HL-60 (cell line): ENCODE measurements at regions not wholly inside any gene's neighbourhood (a gene's known extent, or its start where the extent isn't known, plus 50 kb on each side); places are given as distances from the start of the nearest gene placed in this dataset.

Source experiments
- POLR2AphosphoS5 ChIP-seq: IDR thresholded peaks from 2 replicates; pipeline ENCODE4 v1.6.1; 2012; ENCODE audit warnings: low read depth
- TF ChIP-seq, protein P1 (sequence below): IDR thresholded peaks from one replicate; pipeline ENCODE4 v1.5.1; 2011; ENCODE audit warnings: low read length, control low read depth, inconsistent platforms; ENCODE audit not compliant: insufficient read depth

GRCh38 chr2:5758346-5758745 is 66.2 kb downstream of the SOX11 start:
- no peak for TF ChIP-seq POLR2AphosphoS5
- TF ChIP-seq, protein P1, sequence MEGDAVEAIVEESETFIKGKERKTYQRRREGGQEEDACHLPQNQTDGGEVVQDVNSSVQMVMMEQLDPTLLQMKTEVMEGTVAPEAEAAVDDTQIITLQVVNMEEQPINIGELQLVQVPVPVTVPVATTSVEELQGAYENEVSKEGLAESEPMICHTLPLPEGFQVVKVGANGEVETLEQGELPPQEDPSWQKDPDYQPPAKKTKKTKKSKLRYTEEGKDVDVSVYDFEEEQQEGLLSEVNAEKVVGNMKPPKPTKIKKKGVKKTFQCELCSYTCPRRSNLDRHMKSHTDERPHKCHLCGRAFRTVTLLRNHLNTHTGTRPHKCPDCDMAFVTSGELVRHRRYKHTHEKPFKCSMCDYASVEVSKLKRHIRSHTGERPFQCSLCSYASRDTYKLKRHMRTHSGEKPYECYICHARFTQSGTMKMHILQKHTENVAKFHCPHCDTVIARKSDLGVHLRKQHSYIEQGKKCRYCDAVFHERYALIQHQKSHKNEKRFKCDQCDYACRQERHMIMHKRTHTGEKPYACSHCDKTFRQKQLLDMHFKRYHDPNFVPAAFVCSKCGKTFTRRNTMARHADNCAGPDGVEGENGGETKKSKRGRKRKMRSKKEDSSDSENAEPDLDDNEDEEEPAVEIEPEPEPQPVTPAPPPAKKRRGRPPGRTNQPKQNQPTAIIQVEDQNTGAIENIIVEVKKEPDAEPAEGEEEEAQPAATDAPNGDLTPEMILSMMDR = no peak
